ENCODE measurements at regions not wholly inside any gene's neighbourhood (a gene's known extent, or its start where the extent isn't known, plus 50 kb on each side); places are given as distances from the start of the nearest gene placed in this dataset.

DNA sequence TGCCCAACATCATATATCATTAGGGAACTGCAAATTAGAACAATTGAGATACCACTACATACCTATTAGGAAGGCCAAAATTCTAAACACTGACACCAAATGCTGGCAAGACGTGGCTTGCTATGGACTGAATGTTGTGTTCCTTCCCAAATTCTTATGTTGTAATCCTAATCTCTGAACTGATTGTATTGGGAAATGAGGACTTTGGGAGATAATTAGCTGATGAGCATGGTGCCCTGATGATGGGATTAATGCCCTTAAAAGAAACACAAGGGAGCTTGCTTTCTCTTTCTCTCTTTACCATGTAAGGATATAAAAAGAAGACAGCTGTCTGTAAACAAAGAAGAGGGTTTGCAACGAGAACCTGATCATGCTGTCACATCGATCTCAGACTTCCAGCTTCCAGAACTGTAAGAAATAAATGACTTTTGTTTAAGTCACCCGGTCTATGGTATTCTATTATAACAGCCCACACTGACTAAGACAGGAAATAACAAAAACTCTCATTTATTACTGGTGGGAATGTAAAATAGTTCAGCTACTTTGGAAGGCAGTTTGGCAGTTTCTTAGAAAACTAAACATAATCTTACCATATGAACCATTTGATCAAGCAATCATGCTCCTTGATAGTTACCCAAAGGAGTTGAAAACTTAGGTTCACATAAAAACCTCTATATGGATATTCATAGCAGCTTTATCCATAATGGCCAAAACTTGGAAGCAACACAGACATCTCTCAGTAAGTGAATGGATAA is 458.3 kb upstream of the CBLB start:
- H3K4me3 ChIP-seq (ENCODE audit: low read depth, low read length) = no peak overlapping the region
- DNase-seq (ENCODE audit: low read depth) = no peak
- TF ChIP-seq, protein P1, sequence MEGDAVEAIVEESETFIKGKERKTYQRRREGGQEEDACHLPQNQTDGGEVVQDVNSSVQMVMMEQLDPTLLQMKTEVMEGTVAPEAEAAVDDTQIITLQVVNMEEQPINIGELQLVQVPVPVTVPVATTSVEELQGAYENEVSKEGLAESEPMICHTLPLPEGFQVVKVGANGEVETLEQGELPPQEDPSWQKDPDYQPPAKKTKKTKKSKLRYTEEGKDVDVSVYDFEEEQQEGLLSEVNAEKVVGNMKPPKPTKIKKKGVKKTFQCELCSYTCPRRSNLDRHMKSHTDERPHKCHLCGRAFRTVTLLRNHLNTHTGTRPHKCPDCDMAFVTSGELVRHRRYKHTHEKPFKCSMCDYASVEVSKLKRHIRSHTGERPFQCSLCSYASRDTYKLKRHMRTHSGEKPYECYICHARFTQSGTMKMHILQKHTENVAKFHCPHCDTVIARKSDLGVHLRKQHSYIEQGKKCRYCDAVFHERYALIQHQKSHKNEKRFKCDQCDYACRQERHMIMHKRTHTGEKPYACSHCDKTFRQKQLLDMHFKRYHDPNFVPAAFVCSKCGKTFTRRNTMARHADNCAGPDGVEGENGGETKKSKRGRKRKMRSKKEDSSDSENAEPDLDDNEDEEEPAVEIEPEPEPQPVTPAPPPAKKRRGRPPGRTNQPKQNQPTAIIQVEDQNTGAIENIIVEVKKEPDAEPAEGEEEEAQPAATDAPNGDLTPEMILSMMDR (IDR thresholded peaks at IDR 0.05; ENCODE audit: control insufficient read depth, extremely low read depth, insufficient read depth) = no peak

DNA sequence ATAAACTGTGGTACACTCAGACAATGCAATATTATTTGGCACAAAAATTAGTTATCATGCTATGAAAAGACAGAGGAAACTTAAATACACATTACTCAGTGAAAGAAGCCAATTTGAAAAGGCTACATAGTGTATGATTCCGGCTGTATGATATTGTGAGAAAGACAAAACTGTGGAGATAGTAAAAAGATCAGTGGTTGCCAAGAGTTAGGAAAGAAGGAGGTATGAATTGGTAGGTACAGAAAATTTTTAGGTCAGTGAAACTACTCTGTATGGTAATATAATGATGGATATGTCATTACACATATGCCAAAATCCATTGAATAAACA is 458.8 kb upstream of the CBLB start:
- H3K4me3 ChIP-seq (ENCODE audit: low read depth, low read length) = no peak overlapping the region
- no peak for DNase-seq (ENCODE audit: low read depth)
- TF ChIP-seq, protein P1 (IDR thresholded peaks at IDR 0.05; ENCODE audit: control insufficient read depth, extremely low read depth, insufficient read depth) = no peak

DNA sequence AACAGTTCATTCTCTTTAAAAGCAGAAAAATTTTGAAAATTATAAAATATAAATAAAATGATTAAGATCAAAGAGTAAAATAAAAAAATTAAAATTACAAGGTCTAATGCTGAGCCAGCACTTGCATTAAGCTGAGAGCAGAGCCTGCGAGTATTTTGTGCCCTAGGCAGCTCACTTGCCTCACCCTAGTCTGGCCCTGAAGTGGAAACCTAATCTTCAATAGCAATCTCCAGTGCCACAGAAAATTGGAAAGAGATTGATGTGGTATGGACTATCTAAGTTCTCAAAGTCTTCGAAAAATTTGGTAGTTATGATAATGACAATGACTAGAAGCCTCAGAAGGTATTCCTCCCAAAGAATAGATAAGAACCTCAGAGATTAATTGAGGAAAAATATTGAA is 459.4 kb upstream of the CBLB start:
- H3K4me3 ChIP-seq (ENCODE audit: low read depth, low read length) = no peak overlapping the region
- DNase-seq (ENCODE audit: low read depth) = no peak
- TF ChIP-seq, protein P1 (IDR thresholded peaks at IDR 0.05; ENCODE audit: control insufficient read depth, extremely low read depth, insufficient read depth) = no peak

GRCh38 chr3:106329521-106329920 is 460.7 kb upstream of the CBLB start:
- DNase-seq (ENCODE audit: low read depth) = no peak
- TF ChIP-seq, protein P1 (IDR thresholded peaks at IDR 0.05; ENCODE audit: control insufficient read depth, extremely low read depth, insufficient read depth) = no peak

DNA sequence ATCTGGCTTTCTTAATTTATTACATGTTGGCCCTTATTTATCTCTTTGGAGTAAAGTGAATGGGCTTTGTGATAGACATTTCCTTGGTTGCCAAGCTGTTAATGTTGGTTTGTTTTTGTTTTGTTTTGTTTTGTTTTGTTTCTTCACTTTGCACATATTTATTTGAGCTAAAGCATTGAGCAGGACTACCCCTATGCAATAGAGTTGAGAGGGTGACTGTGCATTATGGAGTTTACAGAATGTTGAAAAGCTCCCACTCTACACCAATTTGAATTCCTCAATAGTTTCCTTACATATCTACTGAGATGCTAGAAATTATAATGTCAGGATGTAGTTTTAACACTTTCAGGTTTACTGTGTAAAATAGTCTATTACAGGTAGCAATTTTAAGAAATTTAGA is 462.8 kb upstream of the CBLB start:
- no peak overlapping the region for H3K4me3 ChIP-seq (ENCODE audit: low read depth, low read length)
- TF ChIP-seq, protein P1 (IDR thresholded peaks at IDR 0.05; ENCODE audit: control insufficient read depth, extremely low read depth, insufficient read depth) = no peak
- no peak for DNase-seq (ENCODE audit: low read depth)

More at GRCh38 chr3:106329521-106329920, 460.7 kb upstream of the CBLB start:
- H3K4me3 ChIP-seq (ENCODE audit: low read depth, low read length) = no peak overlapping the region

DNA sequence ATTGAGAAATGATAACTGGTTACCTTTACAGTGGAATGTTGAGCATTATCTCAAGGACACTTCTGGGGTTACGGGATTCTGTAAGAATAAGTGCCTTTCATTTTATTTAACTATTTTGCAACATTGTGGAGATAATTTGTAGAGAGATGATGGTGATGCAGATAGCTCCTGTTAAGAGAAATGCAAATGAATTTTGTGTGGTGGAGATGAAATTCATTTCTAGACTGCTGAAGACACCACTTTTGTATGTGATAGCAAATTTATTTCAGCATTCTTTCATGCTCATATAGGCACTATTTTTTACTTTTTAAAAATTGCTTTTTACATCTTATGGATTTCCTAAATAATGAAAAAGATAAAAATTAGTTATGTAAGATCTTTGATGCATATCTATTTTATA is 463.3 kb upstream of the CBLB start:
- H3K4me3 ChIP-seq (ENCODE audit: low read depth, low read length) = no peak overlapping the region
- no peak for DNase-seq (ENCODE audit: low read depth)
- TF ChIP-seq, protein P1 (IDR thresholded peaks at IDR 0.05; ENCODE audit: control insufficient read depth, extremely low read depth, insufficient read depth) = no peak

GRCh38 chr3:106332884-106333283 is 464.1 kb upstream of the CBLB start:
- no peak overlapping the region for H3K4me3 ChIP-seq (ENCODE audit: low read depth, low read length)
- TF ChIP-seq, protein P1 (IDR thresholded peaks at IDR 0.05; ENCODE audit: control insufficient read depth, extremely low read depth, insufficient read depth) = no peak
- no peak for DNase-seq (ENCODE audit: low read depth)

All from LNCaP clone FGC (cell line).